ENCODE measurements at regions not wholly inside any gene's neighbourhood (a gene's known extent, or its start where the extent isn't known, plus 50 kb on each side); places are given as distances from the start of the nearest gene placed in this dataset.
"Not testable (repeated sequence)": the region's sequence is repeated elsewhere in the genome, so short reads cannot be mapped to it uniquely, and the experiment has no call there.

DNA sequence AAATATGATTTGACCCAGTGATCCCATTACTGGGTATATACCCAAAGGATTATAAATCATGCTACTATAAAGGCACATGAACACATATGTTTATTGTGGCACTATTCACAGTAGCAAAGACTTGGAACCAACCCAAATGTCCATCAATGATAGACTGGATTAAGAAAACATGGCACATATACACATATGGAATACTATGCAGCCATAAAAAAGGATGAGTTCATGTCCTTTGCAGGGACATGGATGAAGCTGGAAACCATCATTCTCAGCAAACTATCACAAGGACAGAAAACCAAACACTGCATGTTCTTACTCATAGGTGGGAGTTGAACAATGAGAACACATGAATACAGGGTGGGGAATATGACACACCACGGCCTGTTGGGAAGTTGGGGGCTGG, 330.5 kb upstream of the HNRNPA3 start:
- not testable (repeated sequence) for TF ChIP-seq LEF1 (IDR thresholded peaks at IDR 0.05; ENCODE audit: borderline replicate concordance); FOXM1 (IDR thresholded peaks at IDR 0.05; ENCODE audit: borderline replicate concordance); L3MBTL2 (conservative IDR thresholded peaks at IDR 0.05); HDGF (IDR thresholded peaks at IDR 0.05; ENCODE audit: borderline replicate concordance); ELF4 (IDR thresholded peaks at IDR 0.05); BHLHE40 (IDR thresholded peaks at IDR 0.05; ENCODE audit: borderline replicate concordance); SP1 (IDR thresholded peaks at IDR 0.05); TARDBP (IDR thresholded peaks at IDR 0.05); FOXK2 (IDR thresholded peaks at IDR 0.05); CTBP1 (IDR thresholded peaks at IDR 0.05; ENCODE audit: borderline replicate concordance); ZNF384 (IDR thresholded peaks at IDR 0.05); FOXA1 (IDR thresholded peaks at IDR 0.05); SUZ12 (IDR thresholded peaks at IDR 0.05)
- TF ChIP-seq, protein P1, sequence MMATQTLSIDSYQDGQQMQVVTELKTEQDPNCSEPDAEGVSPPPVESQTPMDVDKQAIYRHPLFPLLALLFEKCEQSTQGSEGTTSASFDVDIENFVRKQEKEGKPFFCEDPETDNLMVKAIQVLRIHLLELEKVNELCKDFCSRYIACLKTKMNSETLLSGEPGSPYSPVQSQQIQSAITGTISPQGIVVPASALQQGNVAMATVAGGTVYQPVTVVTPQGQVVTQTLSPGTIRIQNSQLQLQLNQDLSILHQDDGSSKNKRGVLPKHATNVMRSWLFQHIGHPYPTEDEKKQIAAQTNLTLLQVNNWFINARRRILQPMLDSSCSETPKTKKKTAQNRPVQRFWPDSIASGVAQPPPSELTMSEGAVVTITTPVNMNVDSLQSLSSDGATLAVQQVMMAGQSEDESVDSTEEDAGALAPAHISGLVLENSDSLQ (IDR thresholded peaks at IDR 0.05): not testable (repeated sequence)

Data from HEK293T (cell line).